ENCODE measurements at regions not wholly inside any gene's neighbourhood (a gene's known extent, or its start where the extent isn't known, plus 50 kb on each side); places are given as distances from the start of the nearest gene placed in this dataset.

DNA sequence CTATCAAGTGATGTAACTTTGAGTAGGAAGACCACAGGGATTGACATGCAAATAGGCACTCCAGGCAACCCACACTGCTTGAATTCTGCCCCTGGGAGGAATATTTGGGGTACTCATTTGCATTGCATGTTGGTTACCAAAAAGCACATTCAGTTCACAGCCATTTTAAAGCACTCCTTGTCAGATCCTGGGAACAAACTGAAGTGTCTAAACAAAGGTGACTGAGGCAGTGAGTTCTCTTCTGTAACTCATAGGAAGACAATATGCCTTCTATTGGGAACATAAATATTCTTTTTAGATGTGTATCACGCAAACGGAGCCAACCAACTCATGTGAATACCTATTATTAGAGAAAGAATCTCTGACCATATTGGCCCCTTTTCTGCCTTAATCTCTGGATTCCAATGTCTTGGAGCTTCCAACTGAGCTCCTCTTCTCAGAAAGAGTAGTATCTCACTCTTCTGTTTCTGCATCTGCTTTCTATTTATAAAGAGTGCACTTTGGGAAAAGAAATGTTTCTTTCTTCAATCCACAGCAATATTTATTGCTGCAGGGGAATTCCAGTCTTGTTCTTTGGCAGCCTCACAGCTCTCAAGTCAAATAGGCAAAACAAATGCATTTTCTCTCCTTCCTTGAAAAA lies 125.7 kb upstream of the NBEA start:
- TF ChIP-seq GATA2 (IDR thresholded peaks at IDR 0.05; ENCODE audit: low read depth, low read length), result no peak
- no peak for TF ChIP-seq GATA3 (IDR thresholded peaks at IDR 0.05; ENCODE audit: low read depth, low read length)

GRCh38 chr13:34816908-34817665 lies 125.0 kb upstream of the NBEA start:
- TF ChIP-seq GATA3 (IDR thresholded peaks at IDR 0.05; ENCODE audit: low read depth, low read length), result no peak
- TF ChIP-seq GATA2 (IDR thresholded peaks at IDR 0.05; ENCODE audit: low read depth, low read length), result no peak

- TF ChIP-seq GATA3 (IDR thresholded peaks at IDR 0.05; ENCODE audit: low read depth, low read length) (no peak), GATA2 (IDR thresholded peaks at IDR 0.05; ENCODE audit: low read depth, low read length) (no peak)
Measured at GRCh38 chr13:34822650-34823049, 119.4 kb upstream of the NBEA start.

DNA sequence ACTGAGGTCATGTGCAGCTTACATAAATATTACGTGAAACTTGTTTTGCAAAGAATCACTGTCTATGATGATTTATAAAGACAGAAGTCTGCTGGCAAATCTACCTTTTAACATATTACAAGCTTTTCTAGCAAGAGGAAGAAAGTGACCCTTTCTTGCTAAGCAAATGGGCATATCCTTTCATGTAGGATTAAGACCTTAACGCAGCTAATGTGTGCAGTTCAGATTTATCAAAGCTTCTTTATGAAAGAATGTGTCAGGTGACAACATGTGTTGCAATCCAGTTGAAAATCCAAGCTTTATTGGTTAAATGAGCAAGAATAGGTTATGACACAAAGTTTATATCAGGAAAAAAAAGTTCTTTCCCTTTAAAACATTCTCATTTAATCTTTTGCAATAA lies 115.6 kb upstream of the NBEA start:
- TF ChIP-seq GATA3 (IDR thresholded peaks at IDR 0.05; ENCODE audit: low read depth, low read length), result no peak
- TF ChIP-seq GATA2 (IDR thresholded peaks at IDR 0.05; ENCODE audit: low read depth, low read length), result no peak

DNA sequence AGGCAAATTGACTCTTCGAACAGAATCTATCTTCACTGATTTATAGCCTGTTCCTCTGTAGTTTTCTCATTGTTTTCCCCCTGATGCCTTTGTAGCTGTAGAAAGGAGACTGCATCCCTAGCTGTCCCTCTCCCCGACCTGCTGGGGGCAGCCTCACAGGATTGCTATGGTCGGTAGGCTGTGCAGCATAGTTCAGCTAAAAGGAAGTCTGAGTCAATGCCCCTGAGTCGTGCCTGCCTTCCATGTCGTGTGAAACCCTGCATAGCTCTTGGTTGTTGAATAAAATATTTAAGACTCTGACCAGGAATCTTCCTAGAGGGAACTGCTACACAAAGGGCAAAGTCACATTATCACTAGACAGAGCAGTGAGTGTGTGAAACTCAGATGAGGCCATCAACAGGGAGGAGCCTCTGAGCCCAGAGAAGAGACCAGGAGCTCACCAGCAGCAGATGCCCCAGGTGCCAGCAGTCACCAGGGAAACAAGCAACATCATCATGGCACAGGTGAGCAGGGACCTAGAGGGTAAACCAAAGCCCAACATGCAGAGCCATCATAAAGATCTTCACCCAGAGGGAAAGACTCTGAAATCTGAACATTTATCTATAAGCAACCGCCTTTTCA lies 108.4 kb upstream of the NBEA start:
- no peak for TF ChIP-seq GATA2 (IDR thresholded peaks at IDR 0.05; ENCODE audit: low read depth, low read length)
- TF ChIP-seq GATA3 (IDR thresholded peaks at IDR 0.05; ENCODE audit: low read depth, low read length), result no peak

- TF ChIP-seq GATA2 (IDR thresholded peaks at IDR 0.05; ENCODE audit: low read depth, low read length), result no peak
- TF ChIP-seq GATA3 (IDR thresholded peaks at IDR 0.05; ENCODE audit: low read depth, low read length), result no peak
Measured at GRCh38 chr13:34842466-34842865, 99.6 kb upstream of the NBEA start.

GRCh38 chr13:34847766-34848165 lies 94.3 kb upstream of the NBEA start:
- TF ChIP-seq GATA3 (IDR thresholded peaks at IDR 0.05; ENCODE audit: low read depth, low read length), result no peak
- no peak for TF ChIP-seq GATA2 (IDR thresholded peaks at IDR 0.05; ENCODE audit: low read depth, low read length)

- no peak for TF ChIP-seq GATA3 (IDR thresholded peaks at IDR 0.05; ENCODE audit: low read depth, low read length)
Measured at GRCh38 chr13:34849406-34849805, 92.7 kb upstream of the NBEA start.

DNA sequence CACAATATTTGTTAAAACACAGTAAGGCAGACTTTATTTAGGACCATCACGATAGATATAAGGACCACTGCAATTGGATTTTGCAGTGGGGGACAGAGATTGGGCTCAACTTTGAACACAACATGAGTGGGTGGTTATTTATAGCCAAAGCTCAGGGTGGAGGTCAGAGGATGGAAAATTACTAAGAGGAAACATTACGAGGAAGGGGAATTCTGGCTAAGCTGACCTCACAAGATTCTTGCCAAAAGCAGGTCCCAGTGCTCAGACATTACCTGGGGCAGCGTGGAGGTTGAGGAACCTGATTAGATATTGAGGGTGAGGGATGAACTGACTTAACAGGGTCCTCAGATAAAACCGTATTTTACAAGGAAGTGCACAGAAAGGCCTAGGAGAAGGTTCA lies 88.9 kb upstream of the NBEA start:
- TF ChIP-seq GATA2 (IDR thresholded peaks at IDR 0.05; ENCODE audit: low read depth, low read length) (no peak), GATA3 (IDR thresholded peaks at IDR 0.05; ENCODE audit: low read depth, low read length) (no peak)

DNA sequence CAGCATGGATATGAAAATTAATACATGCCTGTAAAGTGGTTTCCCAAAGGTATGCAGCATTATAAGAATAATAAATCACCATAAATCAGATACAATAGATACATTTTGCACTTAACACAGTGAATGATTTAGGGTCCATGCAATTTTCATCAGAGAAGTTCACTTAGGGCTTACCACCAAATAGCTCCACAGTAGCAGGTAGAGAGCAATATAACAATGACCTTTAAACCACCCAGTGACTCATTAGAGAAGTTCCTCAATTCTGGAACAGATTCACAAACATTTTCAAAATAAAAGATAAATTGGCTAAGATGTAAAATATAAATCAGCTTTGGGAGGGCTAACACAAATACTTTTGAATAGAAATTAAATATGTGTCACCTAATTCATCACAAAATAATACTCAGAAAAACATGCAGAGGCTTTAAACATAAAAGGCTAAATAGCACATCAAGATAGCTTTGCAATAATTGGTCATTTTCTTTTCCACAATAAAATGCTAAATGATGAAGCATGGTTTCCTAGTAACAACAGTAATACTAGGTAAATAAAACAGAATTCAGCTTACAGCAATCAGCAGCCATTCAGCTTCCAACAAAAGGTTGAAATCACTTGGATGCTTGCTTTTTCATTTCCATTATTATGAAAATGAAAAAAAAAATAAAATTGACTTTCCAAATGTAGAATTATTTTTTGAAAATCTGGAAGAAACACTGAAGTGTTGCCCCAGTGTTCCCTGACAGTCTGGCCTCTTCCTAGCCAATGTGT lies 84.3 kb upstream of the NBEA start:
- TF ChIP-seq GATA3 (IDR thresholded peaks at IDR 0.05; ENCODE audit: low read depth, low read length) (no peak), GATA2 (IDR thresholded peaks at IDR 0.05; ENCODE audit: low read depth, low read length) (no peak)

- TF ChIP-seq GATA3 (IDR thresholded peaks at IDR 0.05; ENCODE audit: low read depth, low read length), result no peak
- TF ChIP-seq GATA2 (IDR thresholded peaks at IDR 0.05; ENCODE audit: low read depth, low read length), result no peak
Measured at GRCh38 chr13:34862311-34862710, 79.8 kb upstream of the NBEA start.

DNA sequence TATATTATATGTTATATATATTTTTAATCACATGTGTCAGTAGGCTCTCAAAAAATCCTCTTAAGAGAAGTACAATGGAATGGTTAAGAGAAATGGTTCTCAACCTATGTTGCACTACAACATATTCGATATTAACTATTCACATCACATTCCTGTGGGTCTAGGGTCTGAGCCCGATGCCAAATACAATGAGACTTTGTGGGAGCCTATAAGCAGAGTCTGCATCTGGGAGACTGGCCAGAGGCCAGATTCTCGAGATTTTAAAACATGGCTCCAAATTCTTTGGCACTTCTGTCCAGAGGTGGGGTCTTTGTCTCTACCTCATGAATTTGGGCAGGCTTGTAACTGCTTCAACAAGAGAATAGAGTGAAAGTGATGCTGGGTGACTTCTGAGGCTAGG lies 79.4 kb upstream of the NBEA start:
- TF ChIP-seq GATA2 (IDR thresholded peaks at IDR 0.05; ENCODE audit: low read depth, low read length) (no peak), GATA3 (IDR thresholded peaks at IDR 0.05; ENCODE audit: low read depth, low read length) (no peak)

- TF ChIP-seq GATA3 (IDR thresholded peaks at IDR 0.05; ENCODE audit: low read depth, low read length) (no peak), GATA2 (IDR thresholded peaks at IDR 0.05; ENCODE audit: low read depth, low read length) (no peak)
Measured at GRCh38 chr13:34863360-34864135, 78.5 kb upstream of the NBEA start.

GRCh38 chr13:34864671-34865070 lies 77.4 kb upstream of the NBEA start:
- TF ChIP-seq GATA2 (IDR thresholded peaks at IDR 0.05; ENCODE audit: low read depth, low read length), result no peak
- no peak for TF ChIP-seq GATA3 (IDR thresholded peaks at IDR 0.05; ENCODE audit: low read depth, low read length)

All from SH-SY5Y (cell line).